HG02678 (cell line): ENCODE measurements at regions not wholly inside any gene's neighbourhood (a gene's known extent, or its start where the extent isn't known, plus 50 kb on each side); places are given as distances from the start of the nearest gene placed in this dataset.

Experiments
- ATAC-seq: cut with Tn5 transposase; IDR thresholded peaks from one replicate; pipeline ENCODE4 v1.9.1; 2021; ENCODE audit warnings: mild to moderate bottlenecking, moderate library complexity; ENCODE audit not compliant: unreplicated experiment

- ATAC-seq = no peak
Observed at GRCh38 chr2:16167451-16167861, 227.1 kb downstream of the MYCN start.

DNA sequence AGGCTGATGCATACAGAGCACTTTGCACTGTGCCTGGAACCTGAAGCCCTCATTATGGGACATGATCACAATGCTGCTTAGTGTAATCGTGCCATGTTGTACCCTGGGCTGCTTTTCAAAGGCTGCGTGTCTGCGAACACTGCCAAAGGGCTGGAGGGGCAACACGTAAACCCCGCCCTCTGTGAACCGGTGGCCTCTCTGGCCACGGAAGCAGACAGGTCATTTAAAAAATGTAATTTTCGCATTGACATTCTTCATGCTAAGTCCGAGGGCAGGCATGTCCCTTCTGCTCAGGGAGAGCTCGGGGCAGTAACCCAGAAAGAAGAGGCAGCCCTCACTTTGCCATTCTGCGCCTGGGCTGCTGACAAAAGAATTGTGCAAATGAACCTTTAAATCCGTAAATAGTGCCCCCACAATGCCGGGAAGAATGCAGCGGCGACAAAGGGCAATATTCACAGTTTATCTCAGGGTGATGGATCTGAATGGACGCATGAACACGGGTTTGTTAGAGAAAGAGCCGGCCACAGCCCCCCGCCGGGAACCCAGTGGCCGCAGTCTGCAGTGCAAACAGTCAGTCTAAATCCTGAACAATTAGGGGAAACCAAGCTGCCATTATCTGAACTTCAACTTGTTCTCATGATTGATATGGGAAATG is 226.1 kb downstream of the MYCN start:
- no peak for ATAC-seq

DNA sequence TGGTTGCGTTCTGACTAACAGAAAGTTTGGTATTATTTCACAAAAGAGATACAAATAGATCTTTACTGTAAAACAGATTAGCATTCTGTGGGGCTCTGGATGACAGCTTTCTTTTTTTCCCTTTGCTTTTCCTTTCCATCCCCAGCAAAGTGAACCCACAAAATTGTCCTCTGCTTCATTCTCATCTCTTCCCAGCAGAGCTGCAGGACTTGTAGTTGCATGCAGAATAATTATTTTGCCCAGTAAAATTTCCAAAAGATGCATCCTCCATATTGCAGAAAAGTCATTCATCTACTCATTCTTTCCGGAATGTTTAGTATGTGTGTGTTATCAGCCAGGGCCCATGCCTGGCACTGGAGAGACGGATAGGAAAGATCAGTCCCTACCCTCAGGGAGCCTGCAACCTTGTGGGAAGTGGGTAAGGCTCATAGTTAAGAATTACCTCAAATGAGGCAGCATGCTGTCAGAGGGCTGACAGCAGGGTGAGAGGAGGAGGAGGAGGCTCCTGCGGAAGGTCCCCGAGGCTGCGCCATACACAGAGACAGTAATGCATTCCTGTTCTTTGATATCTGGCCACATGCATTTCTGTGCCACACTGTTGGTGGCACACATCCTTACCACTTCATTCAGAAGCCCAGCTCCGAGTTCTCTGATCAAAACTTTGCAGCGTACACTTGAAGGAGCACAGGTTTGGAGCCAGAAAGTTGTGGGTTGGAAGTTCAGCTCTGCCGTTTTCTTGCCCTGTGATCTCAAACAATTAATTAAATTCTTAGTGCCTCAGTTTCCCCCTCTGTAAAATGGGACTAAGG is 225.4 kb downstream of the MYCN start:
- no peak for ATAC-seq

- no peak for ATAC-seq
Observed at GRCh38 chr2:16162491-16163040, 222.2 kb downstream of the MYCN start.

DNA sequence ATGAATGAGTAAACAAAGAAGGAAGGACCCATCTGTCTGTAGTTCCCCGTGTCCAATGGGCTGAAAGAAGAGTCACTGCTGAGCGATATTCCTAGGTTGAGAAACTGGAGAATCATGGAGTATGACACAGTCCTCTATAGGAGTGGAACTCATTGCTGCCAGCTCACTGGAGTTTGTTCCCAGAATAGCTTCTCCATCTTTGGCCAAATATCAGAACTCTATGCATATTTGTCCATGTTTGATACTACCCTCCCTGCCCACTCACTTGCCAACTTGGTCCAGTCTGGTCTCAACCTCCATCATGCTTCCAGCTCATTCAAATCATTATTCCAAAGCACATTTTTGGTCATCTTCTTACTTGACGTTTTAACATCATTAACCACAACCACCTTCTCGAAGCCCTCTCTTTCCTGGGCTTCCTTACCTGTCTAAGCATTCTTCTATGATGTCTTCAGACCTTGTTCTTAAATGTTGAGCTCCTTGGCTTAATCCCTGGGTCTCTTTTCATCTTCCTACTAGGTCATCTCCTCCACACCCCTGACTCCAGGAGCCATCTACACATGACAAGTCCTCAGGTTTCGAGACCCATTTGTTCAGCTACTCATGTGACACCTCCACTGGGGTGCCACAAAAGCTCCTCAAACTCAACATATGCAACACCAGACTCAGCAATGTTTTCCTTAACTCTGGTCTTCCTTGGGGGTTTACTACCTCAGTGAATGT is 221.6 kb downstream of the MYCN start:
- no peak for ATAC-seq

DNA sequence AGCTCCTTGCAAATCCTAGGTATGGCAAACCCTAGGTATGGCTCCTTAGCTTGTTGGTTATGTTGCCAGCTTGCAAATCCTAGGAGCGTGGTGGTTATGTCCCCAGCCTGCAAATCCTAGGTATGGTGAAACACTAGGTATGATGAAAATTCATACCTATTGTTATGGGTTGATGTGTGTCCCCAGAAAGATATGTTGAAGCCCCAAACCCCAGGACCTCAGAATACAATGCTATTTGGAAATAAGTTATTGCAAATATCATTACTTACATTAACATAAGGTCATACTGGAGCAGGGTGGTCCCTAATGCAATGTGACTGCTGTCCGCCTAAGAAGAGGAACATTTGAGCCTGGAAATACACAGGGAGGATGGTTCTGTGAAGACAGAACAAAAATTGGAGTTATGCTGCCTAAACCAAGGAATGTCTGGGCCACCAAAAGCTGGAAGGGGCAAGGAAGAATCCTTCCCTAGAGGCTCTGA is 220.8 kb downstream of the MYCN start:
- ATAC-seq = no peak

- no peak for ATAC-seq
Observed at GRCh38 chr2:16160281-16161084, 220.1 kb downstream of the MYCN start.

GRCh38 chr2:16156411-16156810 is 216.1 kb downstream of the MYCN start:
- ATAC-seq = no peak

DNA sequence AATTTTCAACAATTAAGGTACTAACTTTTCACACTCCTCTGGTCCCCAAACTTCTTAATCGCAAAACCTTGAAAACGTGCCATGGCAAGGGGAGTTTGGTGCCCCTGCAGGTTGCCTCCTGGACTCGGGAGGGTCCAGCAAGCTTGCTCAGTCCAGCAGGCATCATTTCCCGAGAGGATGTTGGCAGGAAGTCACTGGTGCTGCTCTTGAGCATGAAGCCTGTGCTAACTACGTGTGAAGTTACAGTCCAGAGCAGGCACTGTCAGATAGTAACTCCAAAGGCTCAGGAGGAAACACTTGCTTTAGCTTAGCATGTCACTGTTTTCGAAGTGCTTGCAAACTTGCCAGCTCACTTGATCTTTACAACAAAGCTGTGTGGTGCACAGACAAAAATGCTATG is 215.4 kb downstream of the MYCN start:
- ATAC-seq = no peak

DNA sequence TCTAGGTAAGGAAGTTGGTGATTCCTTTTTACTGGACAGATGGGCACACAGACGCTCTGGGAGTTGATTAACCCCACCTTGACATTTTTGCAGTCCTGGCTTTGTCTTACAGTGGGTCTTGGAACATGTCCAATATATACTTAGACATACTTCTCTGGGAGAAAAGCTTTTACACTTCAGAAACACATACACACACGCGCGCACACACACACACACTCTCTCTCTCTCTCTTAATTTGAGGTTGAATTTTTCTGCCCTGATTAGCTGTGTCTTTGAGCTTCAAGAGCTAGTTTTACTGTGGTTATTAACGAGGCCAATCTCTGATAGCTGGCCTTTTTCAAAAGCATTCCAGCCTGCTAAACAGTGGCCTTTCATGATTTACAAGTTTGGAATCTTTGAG is 215.0 kb downstream of the MYCN start:
- no peak for ATAC-seq

DNA sequence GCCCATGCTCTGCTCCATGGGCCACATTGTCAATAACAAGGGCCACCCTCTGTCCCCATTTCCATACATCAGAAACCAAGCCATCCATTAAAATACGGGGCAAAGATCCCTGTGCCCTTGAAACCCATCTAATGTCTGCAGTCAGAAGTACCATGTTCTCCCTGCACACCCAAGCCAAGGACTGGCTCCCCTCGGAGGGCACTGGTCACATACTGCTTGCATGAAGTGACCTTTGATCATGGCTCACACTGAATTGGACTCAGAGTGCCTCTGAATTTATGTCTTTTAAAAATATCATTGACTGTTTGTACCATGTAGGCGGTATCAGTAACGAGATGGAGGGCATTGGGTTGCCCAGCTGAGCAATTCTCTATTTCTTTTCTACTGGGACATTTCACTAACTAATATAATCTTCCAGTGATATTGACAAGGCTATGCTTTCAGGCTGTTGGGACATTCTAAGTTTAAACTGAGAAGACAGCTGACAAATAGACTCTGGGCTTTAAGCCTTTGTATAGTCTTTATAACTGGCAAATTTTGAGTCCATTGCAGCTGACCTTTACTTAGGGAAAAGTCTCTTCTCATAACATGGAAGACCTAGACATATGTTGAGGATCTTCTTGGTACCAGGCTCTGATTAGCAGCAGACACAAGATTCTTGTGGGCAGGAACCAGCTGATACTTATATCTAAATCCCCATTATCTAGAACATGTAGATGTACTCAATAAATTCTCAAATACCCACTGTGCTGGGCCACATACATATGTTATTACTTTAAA is 214.3 kb downstream of the MYCN start:
- no peak for ATAC-seq

- no peak for ATAC-seq
Observed at GRCh38 chr2:16154061-16154460, 213.7 kb downstream of the MYCN start.

- ATAC-seq = no peak
Observed at GRCh38 chr2:16153754-16154035, 213.3 kb downstream of the MYCN start.

DNA sequence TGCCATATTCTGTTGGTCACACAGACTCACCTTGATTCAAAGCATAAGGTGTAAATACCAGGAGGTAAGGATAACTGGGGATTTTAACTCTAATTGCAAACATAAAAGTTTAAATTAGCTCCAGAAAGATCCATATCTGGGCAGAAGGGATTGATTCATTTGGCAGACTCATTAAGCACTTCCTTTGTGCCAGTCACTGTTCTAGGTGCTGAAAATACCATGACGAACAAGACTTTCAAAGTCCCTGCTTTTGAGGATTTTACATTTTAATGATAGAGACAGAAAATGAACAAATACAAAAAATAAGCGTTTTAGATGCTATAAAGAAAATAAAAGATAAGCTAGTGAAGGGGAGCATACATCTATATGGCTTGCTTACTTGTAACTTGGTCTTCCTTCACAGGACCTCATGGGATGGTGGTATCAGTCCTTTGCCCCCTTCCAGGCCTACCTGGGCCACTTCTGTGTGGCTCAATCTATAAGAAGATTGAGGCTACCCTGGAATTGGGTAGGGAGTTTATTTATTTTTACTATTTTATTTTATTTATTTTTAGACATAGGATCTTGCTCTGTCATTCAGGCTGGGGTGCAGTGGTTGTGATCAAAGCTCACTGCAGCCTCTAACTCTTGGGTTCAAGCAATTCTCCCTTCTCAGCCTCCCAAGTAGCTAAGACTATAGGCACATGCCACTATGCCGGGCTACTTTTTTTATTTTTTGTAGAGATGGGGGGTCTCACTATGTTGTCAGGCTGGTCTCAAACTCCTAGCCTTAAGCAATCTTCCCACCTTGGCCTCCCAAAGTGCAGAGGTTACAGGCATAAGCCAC is 212.8 kb downstream of the MYCN start:
- no peak for ATAC-seq

DNA sequence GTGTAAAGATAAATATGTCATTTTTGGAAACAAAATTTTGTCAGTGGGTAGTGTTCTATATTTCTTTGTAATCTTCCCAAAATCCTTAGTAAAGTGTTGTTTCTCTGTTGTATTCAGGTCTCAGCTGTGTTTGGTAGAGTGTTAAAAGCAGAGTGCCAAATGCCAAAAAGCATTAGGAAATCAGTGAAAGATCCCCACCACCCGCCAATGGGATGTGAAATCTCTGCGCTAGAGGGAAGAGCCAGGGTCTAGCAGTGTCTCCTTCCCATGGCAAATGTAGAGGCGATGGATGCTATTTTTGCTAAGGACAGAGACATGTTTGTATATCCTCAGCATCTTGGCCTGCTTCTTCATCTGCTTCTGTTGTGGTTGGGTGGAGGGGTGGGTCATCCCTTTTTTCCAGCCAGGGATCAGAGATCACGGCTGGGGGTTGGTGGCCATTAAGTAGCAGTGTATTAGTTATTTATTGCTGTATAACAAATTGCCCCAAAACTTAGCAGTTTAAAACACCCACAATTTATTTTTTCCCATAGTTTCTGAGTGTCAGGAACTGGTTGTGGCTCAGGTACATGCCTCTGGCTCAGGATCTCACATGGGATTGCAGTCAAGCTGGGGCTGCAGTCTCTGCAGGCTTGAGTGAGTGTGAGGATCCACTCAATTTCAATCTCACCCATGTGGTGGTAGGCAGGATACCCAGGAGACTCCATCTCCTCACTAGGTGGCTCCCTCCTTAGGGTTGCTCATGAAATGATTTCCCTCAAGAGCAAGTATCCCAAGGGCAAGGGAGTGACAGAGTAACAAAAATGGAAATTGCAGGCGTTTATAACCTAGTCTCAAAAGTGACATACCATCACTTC is 211.9 kb downstream of the MYCN start:
- ATAC-seq = no peak

DNA sequence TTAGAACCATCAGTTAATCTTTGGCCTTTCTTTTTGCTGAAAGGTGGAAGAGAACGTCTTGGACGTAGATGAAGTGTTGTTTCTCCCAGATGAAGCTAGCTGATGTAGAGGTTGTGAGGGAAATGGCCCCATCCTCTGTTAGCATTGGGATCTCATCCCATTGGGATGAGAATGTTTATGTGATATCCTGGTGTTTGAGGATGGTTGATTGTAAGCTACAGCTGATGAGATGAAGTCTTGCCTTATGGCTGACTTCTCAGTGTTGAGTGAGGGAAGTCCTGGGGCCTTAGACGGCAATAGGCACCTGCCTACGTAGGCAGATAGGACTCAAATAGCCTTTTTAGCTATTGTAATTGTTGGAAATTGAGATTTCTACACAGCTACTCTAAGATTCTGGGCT is 211.3 kb downstream of the MYCN start:
- no peak for ATAC-seq

DNA sequence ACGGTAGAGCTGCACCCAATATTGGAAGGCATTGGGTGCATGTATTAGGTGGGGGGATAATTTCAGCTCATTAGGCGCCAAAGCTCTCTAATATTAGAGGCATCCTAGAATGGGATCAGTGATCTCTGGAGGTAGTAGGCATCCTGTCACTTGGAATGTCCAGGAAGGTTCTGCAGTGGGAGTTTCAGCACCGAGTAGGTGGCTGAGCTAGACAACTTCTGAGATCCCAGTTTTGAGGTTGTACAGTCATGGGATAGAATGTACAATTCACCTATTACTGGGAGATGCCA is 210.9 kb downstream of the MYCN start:
- ATAC-seq = no peak

GRCh38 chr2:16150456-16151280 is 210.3 kb downstream of the MYCN start:
- ATAC-seq = no peak
